ENCODE measurements at regions not wholly inside any gene's neighbourhood (a gene's known extent, or its start where the extent isn't known, plus 50 kb on each side); places are given as distances from the start of the nearest gene placed in this dataset.

- Mint-ChIP-seq H3K9me3 (ENCODE audit: low read depth) (no peaks in the 10 kb centered on the region), H3K27me3 (ENCODE audit: low read depth) (peaks cover 4% of the 10 kb centered on the region), H3K4me1 (ENCODE audit: low read depth) (no peaks in the 10 kb centered on the region), H3K36me3 (ENCODE audit: low read depth) (no peaks in the 10 kb centered on the region), H3K27ac (ENCODE audit: unreplicated experiment) (no peak overlapping the region), H3K4me3 (ENCODE audit: unreplicated experiment) (no peak overlapping the region)
- DNase-seq (ENCODE audit: low spot score), result no peak
- TF ChIP-seq CTCF (IDR thresholded peaks at IDR 0.05), result no peak
Observed at GRCh38 chr2:198385326-198385725, 580.9 kb downstream of the PLCL1 start.

- Mint-ChIP-seq H3K27ac (ENCODE audit: unreplicated experiment) (no peak overlapping the region), H3K4me1 (ENCODE audit: low read depth) (no peaks in the 10 kb centered on the region), H3K36me3 (ENCODE audit: low read depth) (no peaks in the 10 kb centered on the region), H3K9me3 (ENCODE audit: low read depth) (no peaks in the 10 kb centered on the region), H3K27me3 (ENCODE audit: low read depth) (peaks cover 4% of the 10 kb centered on the region), H3K4me3 (ENCODE audit: unreplicated experiment) (no peak overlapping the region)
- TF ChIP-seq CTCF (IDR thresholded peaks at IDR 0.05), result no peak
- DNase-seq (ENCODE audit: low spot score), result no peak
Observed at GRCh38 chr2:198383392-198383791, 579.0 kb downstream of the PLCL1 start.

- Mint-ChIP-seq H3K4me3 (ENCODE audit: unreplicated experiment) (no peak overlapping the region), H3K36me3 (ENCODE audit: low read depth) (no peaks in the 10 kb centered on the region), H3K27me3 (ENCODE audit: low read depth) (peaks cover 4% of the 10 kb centered on the region), H3K9me3 (ENCODE audit: low read depth) (no peaks in the 10 kb centered on the region), H3K27ac (ENCODE audit: unreplicated experiment) (no peak overlapping the region), H3K4me1 (ENCODE audit: low read depth) (no peaks in the 10 kb centered on the region)
- no peak for DNase-seq (ENCODE audit: low spot score)
- no peak for TF ChIP-seq CTCF (IDR thresholded peaks at IDR 0.05)
Observed at GRCh38 chr2:198382811-198383210, 578.4 kb downstream of the PLCL1 start.

GRCh38 chr2:198376677-198377076 lies 572.3 kb downstream of the PLCL1 start:
- no peaks in the 10 kb centered on the region for H3K9me3 Mint-ChIP-seq (ENCODE audit: low read depth)
- H3K27me3 Mint-ChIP-seq (ENCODE audit: low read depth), result peaks cover 18% of the 10 kb centered on the region
- H3K27ac Mint-ChIP-seq (ENCODE audit: unreplicated experiment), result no peak overlapping the region
- no peaks in the 10 kb centered on the region for H3K36me3 Mint-ChIP-seq (ENCODE audit: low read depth)
- no peak for TF ChIP-seq CTCF (IDR thresholded peaks at IDR 0.05)
- no peak for DNase-seq (ENCODE audit: low spot score)
- no peak overlapping the region for H3K4me3 Mint-ChIP-seq (ENCODE audit: unreplicated experiment)
- H3K4me1 Mint-ChIP-seq (ENCODE audit: low read depth), result no peaks in the 10 kb centered on the region

- no peak for TF ChIP-seq CTCF (IDR thresholded peaks at IDR 0.05)
- H3K4me3 Mint-ChIP-seq (ENCODE audit: unreplicated experiment), result no peak overlapping the region
- H3K9me3 Mint-ChIP-seq (ENCODE audit: low read depth), result no peaks in the 10 kb centered on the region
- no peak for DNase-seq (ENCODE audit: low spot score)
- H3K27ac Mint-ChIP-seq (ENCODE audit: unreplicated experiment), result no peak overlapping the region
- peaks cover 25% of the 10 kb centered on the region for H3K27me3 Mint-ChIP-seq (ENCODE audit: low read depth)
- no peaks in the 10 kb centered on the region for H3K36me3 Mint-ChIP-seq (ENCODE audit: low read depth)
- H3K4me1 Mint-ChIP-seq (ENCODE audit: low read depth), result no peaks in the 10 kb centered on the region
Observed at GRCh38 chr2:198375083-198375410, 570.7 kb downstream of the PLCL1 start.

All from chondrocyte (in vitro differentiated cells).